ENCODE measurements at regions not wholly inside any gene's neighbourhood (a gene's known extent, or its start where the extent isn't known, plus 50 kb on each side); places are given as distances from the start of the nearest gene placed in this dataset.

DNA sequence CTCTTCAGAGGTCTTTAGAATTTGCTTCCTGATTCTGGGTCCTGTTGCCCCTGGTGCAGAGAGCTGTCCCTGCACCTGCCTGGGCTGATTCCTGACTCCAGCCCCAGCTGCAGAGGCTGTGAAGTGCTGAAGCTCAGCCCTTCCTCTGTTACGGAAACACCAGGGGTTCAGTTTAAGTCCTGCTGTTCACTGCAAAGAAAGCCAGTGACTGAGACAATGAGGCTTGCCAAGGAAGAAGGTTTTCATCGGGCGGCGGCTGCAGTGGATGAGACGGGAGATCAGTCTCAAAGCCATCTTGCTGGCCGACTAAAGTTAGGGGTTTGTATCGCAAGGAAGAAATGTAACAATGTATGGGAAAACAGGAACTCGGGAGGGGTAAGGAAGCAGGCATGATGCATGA is 142.4 kb upstream of the ZNF236 start:
- TF ChIP-seq CTCF (IDR thresholded peaks at IDR 0.05; ENCODE audit: borderline replicate concordance, control extremely low read depth, extremely low read depth, insufficient read depth, missing control alignments) = no peak
- in situ Hi-C loops (cut with MboI; ENCODE audit: low sequenced_read_pairs, unreplicated experiment) = no loop called here
- DNase-seq (ENCODE audit: low spot score) = no peak

- in situ Hi-C loops (cut with MboI; ENCODE audit: low sequenced_read_pairs, unreplicated experiment) = no loop called here
- TF ChIP-seq CTCF (IDR thresholded peaks at IDR 0.05; ENCODE audit: borderline replicate concordance, control extremely low read depth, extremely low read depth, insufficient read depth, missing control alignments) = no peak
Measured at GRCh38 chr18:76679259-76679658, 143.1 kb upstream of the ZNF236 start.

DNA sequence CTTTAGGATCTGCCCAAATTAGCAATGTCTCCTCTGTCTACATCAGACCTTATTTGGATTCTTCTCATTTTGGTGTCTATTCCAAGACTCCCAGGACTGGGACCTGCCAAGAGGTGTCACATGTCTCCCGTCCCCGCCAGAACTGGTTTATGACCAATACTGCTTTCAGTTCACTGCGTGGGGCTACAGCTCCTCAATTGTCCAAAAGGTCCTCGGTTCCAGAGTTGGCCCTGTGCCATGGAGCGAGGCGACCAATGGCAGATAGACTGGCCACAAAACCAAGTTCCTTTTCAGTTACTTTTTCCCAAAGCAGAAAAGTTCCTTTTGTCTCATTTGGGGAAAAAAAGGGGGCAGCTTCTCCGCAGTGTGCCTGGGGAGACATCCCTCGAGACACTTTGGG is 144.1 kb upstream of the ZNF236 start:
- in situ Hi-C loops (cut with MboI; ENCODE audit: low sequenced_read_pairs, unreplicated experiment) = no loop called here
- no peak for DNase-seq (ENCODE audit: low spot score)
- no peak for TF ChIP-seq CTCF (IDR thresholded peaks at IDR 0.05; ENCODE audit: borderline replicate concordance, control extremely low read depth, extremely low read depth, insufficient read depth, missing control alignments)

More at GRCh38 chr18:76679259-76679658, 143.1 kb upstream of the ZNF236 start:
- DNase-seq (ENCODE audit: low spot score) = no peak

- DNase-seq (ENCODE audit: low spot score) = no peak
- TF ChIP-seq CTCF (IDR thresholded peaks at IDR 0.05; ENCODE audit: borderline replicate concordance, control extremely low read depth, extremely low read depth, insufficient read depth, missing control alignments) = no peak
- in situ Hi-C loops (cut with MboI; ENCODE audit: low sequenced_read_pairs, unreplicated experiment) = no loop called here
Measured at GRCh38 chr18:76674596-76674995, 147.8 kb upstream of the ZNF236 start.

DNA sequence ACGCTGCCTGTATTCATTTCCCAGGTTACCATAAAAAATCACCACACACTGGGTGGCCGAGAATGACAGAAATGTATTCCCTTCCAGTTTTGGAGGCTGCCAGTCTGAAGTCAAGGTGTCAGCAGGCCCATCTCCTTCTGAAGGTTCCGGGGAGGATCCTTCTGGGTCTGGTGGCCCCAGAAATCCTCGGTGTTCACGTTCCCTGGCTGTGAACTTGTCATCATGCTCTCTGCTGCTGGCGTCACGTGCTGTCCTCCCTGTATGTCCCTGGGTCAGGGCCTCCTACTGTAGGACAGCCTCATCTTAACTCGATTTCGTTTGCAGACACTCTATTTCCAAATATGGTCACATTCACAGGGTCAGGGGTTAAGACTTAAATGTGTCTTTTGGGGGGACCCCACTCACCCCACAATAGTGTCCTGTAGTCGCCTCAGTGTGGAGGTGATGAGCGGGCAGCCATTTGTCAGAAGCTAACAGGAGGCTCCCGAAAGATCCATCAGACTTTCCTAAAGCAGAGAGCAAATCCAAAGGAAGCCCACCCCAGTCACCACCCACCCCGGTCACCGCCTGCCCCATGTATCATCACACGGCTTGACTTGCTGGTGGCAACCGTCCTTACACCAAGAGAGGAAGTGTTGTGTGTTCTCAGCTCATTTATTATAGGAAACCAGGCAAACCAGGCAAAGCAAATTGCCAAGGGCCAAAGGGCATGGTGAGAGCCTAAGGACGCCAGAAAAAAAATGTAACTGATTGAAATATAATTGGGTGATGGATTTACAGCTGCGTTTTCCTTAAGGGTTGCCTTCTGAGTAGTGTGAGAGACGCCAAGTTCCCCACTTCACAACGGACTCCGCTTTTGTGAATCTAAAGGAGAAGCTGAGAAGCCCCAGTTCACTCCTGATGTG is 148.8 kb upstream of the ZNF236 start:
- no peak for TF ChIP-seq CTCF (IDR thresholded peaks at IDR 0.05; ENCODE audit: borderline replicate concordance, control extremely low read depth, extremely low read depth, insufficient read depth, missing control alignments)
- no peak for DNase-seq (ENCODE audit: low spot score)
- in situ Hi-C loops (cut with MboI; ENCODE audit: low sequenced_read_pairs, unreplicated experiment) = no loop called here

- in situ Hi-C loops (cut with MboI; ENCODE audit: low sequenced_read_pairs, unreplicated experiment) = no loop called here
- DNase-seq (ENCODE audit: low spot score) = no peak
- no peak for TF ChIP-seq CTCF (IDR thresholded peaks at IDR 0.05; ENCODE audit: borderline replicate concordance, control extremely low read depth, extremely low read depth, insufficient read depth, missing control alignments)
Measured at GRCh38 chr18:76672627-76673026, 149.7 kb upstream of the ZNF236 start.

Measured in GM13976 (cell line).